Fibroblast of skin of back (primary cell): ENCODE measurements at regions not wholly inside any gene's neighbourhood (a gene's known extent, or its start where the extent isn't known, plus 50 kb on each side); places are given as distances from the start of the nearest gene placed in this dataset.

Experiments
- DNase-seq: peaks from one replicate; pipeline ENCODE4 v3.0.0-alpha.2; 2013

- DNase-seq = no peak
Observed at GRCh38 chr1:199756066-199756465, 271.4 kb upstream of the NR5A2 start.

- DNase-seq = peak; percentile 6
Observed at GRCh38 chr1:199758626-199759255, 268.8 kb upstream of the NR5A2 start.

- DNase-seq = peak; percentile 48
Observed at GRCh38 chr1:199759268-199759730, 268.2 kb upstream of the NR5A2 start.

GRCh38 chr1:199762572-199762971 lies 264.9 kb upstream of the NR5A2 start:
- no peak for DNase-seq

DNA sequence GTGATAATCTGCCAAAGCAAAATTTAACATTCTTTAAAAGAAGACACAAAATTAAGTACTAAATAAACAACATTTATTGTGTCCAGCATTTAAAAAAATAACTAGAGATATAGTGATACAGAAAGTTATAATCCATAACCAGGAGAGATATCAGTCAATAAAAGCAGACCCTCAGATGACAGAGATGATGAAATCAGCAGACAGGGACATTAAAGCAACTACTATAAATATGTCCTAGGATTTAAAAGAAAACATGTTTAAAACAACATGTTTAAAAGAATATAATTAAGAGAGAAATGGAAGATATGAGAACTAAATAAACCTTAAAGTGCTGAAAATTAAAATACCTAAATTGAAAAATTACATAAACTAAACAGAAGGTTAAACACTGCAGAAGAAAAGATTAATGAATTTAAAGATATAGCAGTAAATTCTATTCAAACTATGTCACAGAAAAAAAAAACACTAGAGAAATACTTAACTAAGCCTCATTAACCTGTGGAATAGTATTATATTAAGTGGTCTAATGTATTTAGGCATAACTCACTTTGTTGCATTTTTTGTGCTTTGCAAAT lies 261.2 kb upstream of the NR5A2 start:
- no peak for DNase-seq

DNA sequence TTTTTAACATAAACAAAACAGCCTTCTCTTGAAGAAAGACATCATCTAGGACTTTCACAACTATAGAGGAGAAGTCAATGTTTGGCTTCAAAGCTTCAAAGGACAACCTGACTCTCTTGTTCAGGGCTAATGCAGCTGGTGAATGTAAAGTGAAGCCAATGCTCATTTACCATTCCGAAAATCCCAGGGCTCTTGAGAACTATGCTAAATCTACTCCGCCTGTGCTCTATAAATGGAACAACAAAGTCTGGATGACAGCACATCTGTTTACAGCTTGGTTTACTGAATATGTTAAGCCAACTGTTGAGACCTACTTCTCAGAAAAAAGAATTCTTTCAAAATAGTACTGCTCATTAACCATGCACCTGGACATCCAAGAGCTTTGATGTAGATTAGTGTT lies 259.8 kb upstream of the NR5A2 start:
- no peak for DNase-seq

DNA sequence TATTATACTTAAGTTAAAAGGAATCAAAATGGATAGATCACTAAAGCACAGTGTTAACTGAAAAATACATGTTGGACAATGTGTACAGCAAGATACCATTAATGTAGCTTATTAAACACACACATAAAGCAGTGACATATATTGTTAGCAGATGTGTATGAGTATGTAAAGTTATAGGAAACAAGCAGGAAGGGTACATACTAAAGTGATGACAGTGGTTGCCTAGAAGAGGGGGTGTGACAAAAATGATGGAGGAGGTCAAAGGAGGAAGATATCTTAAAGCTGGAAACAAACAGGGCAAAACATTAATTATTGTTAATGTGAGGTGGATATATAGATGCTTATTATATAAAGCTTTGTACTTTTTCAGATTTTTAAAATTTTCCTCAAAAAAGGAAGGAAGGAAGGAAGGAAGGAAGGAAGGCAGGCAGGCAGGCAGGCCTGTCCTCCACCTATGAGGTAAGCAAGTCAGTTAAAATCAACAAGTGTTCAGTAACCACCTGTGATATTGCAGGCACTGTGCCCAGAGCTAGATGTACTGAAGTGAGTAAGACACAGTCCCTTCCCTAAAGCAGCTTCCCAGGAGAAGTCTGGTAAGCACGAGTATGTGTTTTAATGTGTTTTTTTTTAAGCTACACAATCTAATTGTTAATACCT lies 252.9 kb upstream of the NR5A2 start:
- DNase-seq = peak; percentile 11

- DNase-seq = no peak
Observed at GRCh38 chr1:199776768-199777497, 250.6 kb upstream of the NR5A2 start.

DNA sequence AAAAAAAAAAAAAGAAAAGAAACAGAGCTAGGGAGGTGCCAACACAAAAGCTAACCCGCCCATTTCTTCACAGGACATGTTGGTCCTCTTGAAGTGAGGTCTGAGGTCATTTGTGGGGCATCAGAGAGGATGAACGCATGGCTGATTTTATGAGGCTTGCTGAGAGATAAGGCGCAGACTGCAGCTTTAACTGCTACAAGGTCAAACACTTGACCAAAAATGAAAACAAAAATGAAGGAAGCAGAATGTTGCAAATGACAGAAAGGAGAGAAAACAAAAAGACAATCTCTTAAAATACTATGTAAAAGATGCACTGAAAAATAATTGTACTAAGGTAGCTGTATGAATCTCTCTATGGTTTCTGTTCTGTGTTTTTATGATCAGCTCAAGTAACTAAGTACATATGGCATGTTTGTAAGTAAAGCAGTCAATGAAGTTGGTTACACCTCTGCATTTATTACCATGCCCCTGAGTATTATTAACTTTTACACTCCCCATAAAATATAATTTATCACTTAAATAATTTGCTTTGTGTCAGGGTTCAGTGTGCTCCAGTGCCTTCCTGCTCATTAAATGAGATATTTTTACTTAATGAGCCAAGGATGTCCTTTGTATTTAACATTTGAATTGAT lies 249.1 kb upstream of the NR5A2 start:
- no peak for DNase-seq

DNA sequence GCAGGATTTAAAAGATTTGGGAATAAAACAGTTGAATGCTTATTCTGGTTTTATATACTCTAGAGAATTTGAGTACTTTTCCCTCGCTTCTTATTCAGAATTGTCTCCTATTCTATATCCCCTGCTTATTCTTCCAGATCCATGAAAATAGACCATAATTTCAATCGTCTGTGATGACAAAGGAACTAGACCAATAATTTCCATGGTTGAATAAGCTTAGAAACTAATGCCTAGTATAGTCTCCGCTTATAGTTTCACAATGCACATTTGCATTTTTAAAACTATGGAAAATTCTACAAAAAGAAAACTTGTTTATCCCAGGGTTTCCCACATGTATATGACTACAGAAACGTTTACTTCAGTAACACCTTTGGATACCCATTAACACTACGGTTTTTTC lies 247.4 kb upstream of the NR5A2 start:
- no peak for DNase-seq

- peak; percentile 65 for DNase-seq
Observed at GRCh38 chr1:199780948-199781670, 246.4 kb upstream of the NR5A2 start.

GRCh38 chr1:199784138-199784895 lies 243.2 kb upstream of the NR5A2 start:
- DNase-seq = peak; percentile 50

GRCh38 chr1:199786695-199787094 lies 240.8 kb upstream of the NR5A2 start:
- no peak for DNase-seq

GRCh38 chr1:199789141-199789540 lies 238.4 kb upstream of the NR5A2 start:
- DNase-seq = no peak

- DNase-seq = no peak
Observed at GRCh38 chr1:199791495-199791894, 236.0 kb upstream of the NR5A2 start.

DNA sequence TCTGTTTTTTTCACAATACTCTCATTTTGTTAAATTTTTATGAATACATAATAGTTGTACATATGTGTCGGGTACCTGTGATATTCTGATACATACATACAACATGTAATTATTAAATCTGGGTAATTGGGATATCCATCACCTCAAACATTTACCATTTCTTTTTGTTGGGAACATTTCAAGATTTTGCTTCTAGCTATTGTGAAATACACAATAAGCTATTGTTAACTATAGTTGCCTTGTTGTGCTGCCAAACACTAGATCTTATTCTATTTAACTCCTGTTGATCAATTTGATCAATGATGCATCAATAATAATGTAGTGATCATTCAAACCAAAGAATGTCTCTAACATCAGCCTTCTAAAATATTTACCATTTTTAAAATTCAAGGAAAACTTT lies 234.6 kb upstream of the NR5A2 start:
- no peak for DNase-seq

DNA sequence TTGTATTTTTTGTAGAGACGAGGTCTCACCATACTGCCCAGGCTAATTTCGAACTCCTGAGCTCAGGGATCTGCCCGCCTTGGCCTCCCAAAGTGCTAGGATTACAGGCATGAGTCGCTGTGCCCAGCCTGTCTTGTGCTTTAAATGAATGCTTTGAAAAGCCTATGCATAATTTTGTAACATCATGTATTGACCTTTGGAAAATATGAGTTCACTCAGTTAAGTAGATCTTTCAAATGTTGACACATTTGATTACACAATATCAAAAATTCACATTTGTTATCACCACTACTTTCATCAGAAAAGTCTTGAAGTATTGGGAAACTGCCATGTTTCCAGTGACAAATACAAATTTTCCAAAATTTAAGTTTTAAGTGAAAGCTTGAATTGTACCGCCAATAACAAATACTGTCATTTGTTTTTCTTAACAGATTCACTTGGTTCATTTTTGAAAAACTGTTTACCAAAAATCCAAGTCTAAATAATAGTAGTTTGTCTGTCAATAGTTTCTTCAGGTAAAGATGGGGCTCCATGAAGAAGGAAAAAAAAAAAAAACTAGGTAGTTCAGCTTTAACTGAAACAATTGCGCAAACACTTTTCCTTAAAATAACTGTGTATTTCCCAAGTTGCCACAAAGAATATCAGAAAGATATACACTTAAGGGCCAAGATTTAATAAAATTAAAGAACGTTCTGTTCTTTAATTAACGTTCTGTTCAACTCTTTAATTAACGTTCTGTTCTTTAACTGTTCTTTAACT lies 233.2 kb upstream of the NR5A2 start:
- DNase-seq = no peak

GRCh38 chr1:199799116-199799515 lies 228.4 kb upstream of the NR5A2 start:
- no peak for DNase-seq

GRCh38 chr1:199804526-199804925 lies 223.0 kb upstream of the NR5A2 start:
- DNase-seq = peak; percentile 24

GRCh38 chr1:199808110-199808870 lies 219.2 kb upstream of the NR5A2 start:
- DNase-seq = peak; percentile 81
